Aorta (tissue), 5 donors: ENCODE measurements at regions not wholly inside any gene's neighbourhood (a gene's known extent, or its start where the extent isn't known, plus 50 kb on each side); places are given as distances from the start of the nearest gene placed in this dataset.
"Not testable (repeated sequence)": the region's sequence is repeated elsewhere in the genome, so short reads cannot be mapped to it uniquely, and the experiment has no call there.

Experiments used
- ATAC-seq: fragments of 200-7000 bp; cut with Tn5 transposase; one replicate; pipeline ENCODE4 v1.9.1; 2022; ENCODE audit warnings: moderate library complexity; ENCODE audit not compliant: low FRiP score
- DNase-seq, 2 donors: peaks; one replicate each; pipeline ENCODE4 v3.0.0-alpha.2; 2020
- H3K27ac ChIP-seq, 2 donors: one replicate each; pipeline ENCODE4 v1.5.1; 2013; ENCODE audit warnings: low read length in 2 of 2, mild to moderate bottlenecking in 2 of 2, moderate library complexity in 2 of 2, control low read depth in 1 of 2, inconsistent platforms in 1 of 2, low read depth in 1 of 2
- H3K27me3 ChIP-seq, 2 donors: one replicate each; pipeline ENCODE4 v1.6.1; 2013; ENCODE audit warnings: control low read depth in 1 of 2, low read length in 1 of 2, mild to moderate bottlenecking in 1 of 2, moderate library complexity in 1 of 2; ENCODE audit not compliant: insufficient read depth in 2 of 2, control insufficient read depth in 1 of 2
- H3K36me3 ChIP-seq, 2 donors: one replicate each; pipeline ENCODE4 v1.6.1; 2013; ENCODE audit warnings: control low read depth in 1 of 2, low read length in 1 of 2, mild to moderate bottlenecking in 1 of 2; ENCODE audit not compliant: insufficient read depth in 2 of 2, control insufficient read depth in 1 of 2
- H3K4me1 ChIP-seq, 2 donors: one replicate each; pipeline ENCODE4 v1.6.1; 2013; ENCODE audit warnings: low read length in 2 of 2, control low read depth in 1 of 2, mild to moderate bottlenecking in 1 of 2, moderate library complexity in 1 of 2; ENCODE audit not compliant: insufficient read depth in 2 of 2, control insufficient read depth in 1 of 2
- H3K4me3 ChIP-seq, 2 donors: one replicate each; pipeline ENCODE4 v1.5.1; 2013; ENCODE audit warnings: low read length in 2 of 2, control low read depth in 1 of 2, mild to moderate bottlenecking in 1 of 2
- H3K9me3 ChIP-seq: one replicate; pipeline ENCODE4 v1.6.1; 2013; ENCODE audit warnings: mild to moderate bottlenecking, low read length; ENCODE audit not compliant: control insufficient read depth
- WGBS, 2 donors: extraction: QIAGEN DNeasy Blood & Tissue Kit; methylation state at CpG; one replicate each; pipeline ENCODE4 v1.1.7; 2013; 5-methylcytosine and 5-hydroxymethylcytosine counted together
- intact Hi-C, 2 donors: fragments of 100-400 bp; cut with DNase I; formaldehyde crosslinking; loops; one replicate each; pipeline versions ENCODE4 v1.14.2 to v1.15.0; 2022
- donor health status: healthy with polysubstance abuse.
- donor health status: Bipolar disorder and iron deficiency.
- donor health status: DM: no; HTN: no; CAD: no.
- donor health status: DM: no; HTN: no; CAD: no.
- donor health status: DM: yes; HTN: yes; CAD: no.

- no peaks in the 10 kb centered on the region for H3K27me3 ChIP-seq
- no peak for DNase-seq
- no peak overlapping the region for H3K4me3 ChIP-seq
- H3K36me3 ChIP-seq, result no peaks in the 10 kb centered on the region
- ATAC-seq, result no peak
- H3K4me1 ChIP-seq, result no peaks in the 10 kb centered on the region
- intact Hi-C loops, result no loop called here
- no peak overlapping the region for H3K27ac ChIP-seq
- 93 to 94% methylated on average over 6 of the region's 6 CpGs for WGBS, 2 donors
- H3K9me3 ChIP-seq, result no peaks in the 10 kb centered on the region
Measured at GRCh38 chr2:175854665-175855064, 147.4 kb downstream of the LNPK start.

DNA sequence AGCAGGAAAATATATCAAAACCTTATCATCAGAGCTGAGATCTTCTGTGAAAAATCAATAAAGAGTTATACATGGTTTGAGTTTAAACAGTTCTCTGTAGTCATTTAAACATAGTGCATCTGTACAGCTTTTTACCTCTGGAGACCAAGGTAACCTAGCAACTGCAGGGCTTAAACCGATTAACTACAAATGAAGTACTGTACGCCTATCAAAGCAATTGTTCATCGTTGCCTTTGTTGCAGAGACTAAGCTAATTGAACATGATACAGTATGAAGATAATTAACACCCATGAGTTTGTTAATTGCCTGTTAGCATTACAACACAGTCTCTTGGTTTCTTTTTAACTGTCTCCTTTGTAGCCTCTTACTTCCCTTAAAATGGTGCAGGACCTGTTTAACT lies 147.9 kb downstream of the LNPK start:
- Histone ChIP-seq H3K36me3 (no peaks in the 10 kb centered on the region), H3K27ac (no peak overlapping the region), H3K27me3 (no peaks in the 10 kb centered on the region), H3K4me3 (no peak overlapping the region), H3K9me3 (no peaks in the 10 kb centered on the region), H3K4me1 (no peaks in the 10 kb centered on the region)
- ATAC-seq, result no peak
- 94 to 95% methylated on average over 3 of the region's 3 CpGs for WGBS, 2 donors
- DNase-seq, result no peak
- intact Hi-C loops, result no loop called here

- H3K36me3 ChIP-seq, result no peaks in the 10 kb centered on the region
- no peak overlapping the region for H3K27ac ChIP-seq
- H3K4me1 ChIP-seq, result no peaks in the 10 kb centered on the region
- no peaks in the 10 kb centered on the region for H3K27me3 ChIP-seq
- H3K4me3 ChIP-seq, result no peak overlapping the region
- DNase-seq, result no peak
- intact Hi-C loops, result no loop called here
- no peaks in the 10 kb centered on the region for H3K9me3 ChIP-seq
- ATAC-seq, result no peak
- 97% methylated on average over 5 of the region's 5 CpGs for WGBS, 2 donors
Measured at GRCh38 chr2:175853616-175853890, 148.5 kb downstream of the LNPK start.

- ATAC-seq, result no peak
- no peaks in the 10 kb centered on the region for H3K9me3 ChIP-seq
- no peak for DNase-seq
- H3K36me3 ChIP-seq, result no peaks in the 10 kb centered on the region
- 93% methylated on average over 7 of the region's 7 CpGs for WGBS, 2 donors
- no peaks in the 10 kb centered on the region for H3K27me3 ChIP-seq
- no peaks in the 10 kb centered on the region for H3K4me1 ChIP-seq
- no peak overlapping the region for H3K4me3 ChIP-seq
- no peak overlapping the region for H3K27ac ChIP-seq
- intact Hi-C loops, result no loop called here
Measured at GRCh38 chr2:175852879-175853615, 149.0 kb downstream of the LNPK start.

DNA sequence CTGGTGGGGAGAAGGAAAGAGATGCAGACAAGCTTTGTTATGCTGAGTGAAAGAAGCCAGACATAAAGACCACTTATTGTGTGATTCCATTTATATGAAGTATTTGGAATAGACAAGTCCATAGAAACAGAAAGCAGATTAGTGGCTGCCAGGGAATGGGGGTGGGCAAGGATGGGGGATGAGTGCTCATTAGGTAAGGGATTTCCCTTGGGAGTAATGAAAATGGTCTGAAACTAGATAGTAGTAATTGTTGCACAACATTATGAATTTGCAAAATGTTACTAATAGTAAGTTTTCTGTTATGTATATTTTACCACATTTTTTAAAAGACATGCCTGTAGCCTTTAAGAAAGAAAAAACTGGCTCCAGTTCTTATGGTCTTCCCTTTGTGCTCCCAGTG lies 154.9 kb downstream of the LNPK start:
- intact Hi-C loops, result no loop called here
- ATAC-seq, result no peak
- Histone ChIP-seq H3K36me3 (no peaks in the 10 kb centered on the region), H3K27me3 (no peaks in the 10 kb centered on the region), H3K27ac (no peak overlapping the region), H3K4me1 (no peaks in the 10 kb centered on the region), H3K9me3 (no peaks in the 10 kb centered on the region), H3K4me3 (no peak overlapping the region)
- no peak for DNase-seq

GRCh38 chr2:175844169-175844568 lies 157.9 kb downstream of the LNPK start:
- intact Hi-C loops, result no loop called here
- WGBS, 2 donors, result 71 to 85% methylated on average over 1 of the region's 1 CpG

GRCh38 chr2:175843625-175844024 lies 158.4 kb downstream of the LNPK start:
- no peaks in the 10 kb centered on the region for H3K4me1 ChIP-seq
- H3K4me3 ChIP-seq, result no peak overlapping the region
- intact Hi-C loops, result no loop called here
- WGBS, 2 donors, result 84 to 87% methylated on average over 2 of the region's 2 CpGs
- H3K36me3 ChIP-seq, result no peaks in the 10 kb centered on the region
- H3K27ac ChIP-seq, result no peak overlapping the region
- H3K9me3 ChIP-seq, result no peaks in the 10 kb centered on the region
- DNase-seq (no peak), ATAC-seq (no peak)
- no peaks in the 10 kb centered on the region for H3K27me3 ChIP-seq

More at GRCh38 chr2:175844169-175844568, 157.9 kb downstream of the LNPK start:
- Histone ChIP-seq H3K4me3 (no peak overlapping the region), H3K4me1 (no peaks in the 10 kb centered on the region), H3K27me3 (no peaks in the 10 kb centered on the region), H3K9me3 (no peaks in the 10 kb centered on the region), H3K36me3 (no peaks in the 10 kb centered on the region), H3K27ac (no peak overlapping the region)
- DNase-seq (no peak), ATAC-seq (no peak)

DNA sequence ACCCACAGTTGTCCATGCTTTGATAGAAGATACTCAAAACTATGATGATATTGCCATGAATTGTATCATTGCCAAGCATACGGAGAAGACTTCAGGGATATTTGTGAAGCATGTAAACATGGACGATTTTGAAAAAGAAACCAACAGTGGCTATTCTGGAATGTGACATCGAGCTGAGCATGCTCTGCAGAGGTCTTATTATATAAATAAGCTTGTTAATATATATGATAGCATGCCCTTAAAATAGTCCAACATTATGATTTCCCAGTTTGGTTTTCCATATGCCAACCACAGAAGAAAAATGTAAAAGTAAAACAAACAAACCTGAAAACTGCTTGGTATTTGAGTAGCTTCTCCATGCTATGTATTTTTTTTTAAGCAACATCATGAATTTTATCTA lies 159.1 kb downstream of the LNPK start:
- no peaks in the 10 kb centered on the region for H3K4me1 ChIP-seq
- ATAC-seq (no peak), DNase-seq (no peak)
- H3K4me3 ChIP-seq, result no peak overlapping the region
- no peaks in the 10 kb centered on the region for H3K9me3 ChIP-seq
- WGBS, 2 donors, result 32 to 41% methylated on average over 3 of the region's 3 CpGs
- no peak overlapping the region for H3K27ac ChIP-seq
- no peaks in the 10 kb centered on the region for H3K36me3 ChIP-seq
- intact Hi-C loops, result no loop called here
- H3K27me3 ChIP-seq, result no peaks in the 10 kb centered on the region

- H3K4me3 ChIP-seq, result not testable (repeated sequence)
- WGBS, 2 donors, result 76 to 80% methylated on average over 3 of the region's 3 CpGs
Measured at GRCh38 chr2:175840765-175841164, 161.3 kb downstream of the LNPK start.

More at GRCh38 chr2:175840765-175841164, 161.3 kb downstream of the LNPK start:
- H3K9me3 ChIP-seq, H3K27ac ChIP-seq, intact Hi-C loops, H3K27me3 ChIP-seq, ATAC-seq, DNase-seq, H3K4me1 ChIP-seq, H3K36me3 ChIP-seq: not testable (repeated sequence)
